HG03565 (cell line): ENCODE measurements at regions not wholly inside any gene's neighbourhood (a gene's known extent, or its start where the extent isn't known, plus 50 kb on each side); places are given as distances from the start of the nearest gene placed in this dataset.

Source experiments
- ATAC-seq: cut with Tn5 transposase; IDR thresholded peaks from one replicate; pipeline ENCODE4 v1.9.1; 2021; ENCODE audit warnings: mild to moderate bottlenecking, moderate library complexity; ENCODE audit not compliant: unreplicated experiment

DNA sequence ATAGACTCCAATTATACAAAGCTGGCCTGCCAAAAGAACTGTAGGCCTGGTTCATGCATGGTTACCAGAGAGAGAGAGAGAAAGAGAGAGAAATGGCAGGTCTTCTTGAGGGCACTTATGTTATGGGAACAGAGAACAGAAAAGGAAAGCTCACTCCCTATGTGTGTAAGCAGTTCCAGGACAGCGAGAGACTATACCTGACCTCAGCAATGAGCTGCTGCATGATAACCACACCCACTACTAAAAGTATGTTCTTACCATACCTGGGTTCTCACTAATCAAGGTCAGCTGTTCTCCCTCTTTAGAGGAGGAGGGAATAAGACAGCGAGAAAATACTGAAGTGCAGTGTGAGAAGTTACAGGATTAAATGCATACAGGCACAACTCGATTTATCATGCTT lies 583.3 kb downstream of the GBA3 start:
- no peak for ATAC-seq

GRCh38 chr4:23269566-23269965 lies 576.8 kb downstream of the GBA3 start:
- no peak for ATAC-seq

- no peak for ATAC-seq
Observed at GRCh38 chr4:23268072-23268771, 575.5 kb downstream of the GBA3 start.

GRCh38 chr4:23266401-23266800 lies 573.7 kb downstream of the GBA3 start:
- ATAC-seq: no peak

GRCh38 chr4:23260511-23260910 lies 567.8 kb downstream of the GBA3 start:
- no peak for ATAC-seq

DNA sequence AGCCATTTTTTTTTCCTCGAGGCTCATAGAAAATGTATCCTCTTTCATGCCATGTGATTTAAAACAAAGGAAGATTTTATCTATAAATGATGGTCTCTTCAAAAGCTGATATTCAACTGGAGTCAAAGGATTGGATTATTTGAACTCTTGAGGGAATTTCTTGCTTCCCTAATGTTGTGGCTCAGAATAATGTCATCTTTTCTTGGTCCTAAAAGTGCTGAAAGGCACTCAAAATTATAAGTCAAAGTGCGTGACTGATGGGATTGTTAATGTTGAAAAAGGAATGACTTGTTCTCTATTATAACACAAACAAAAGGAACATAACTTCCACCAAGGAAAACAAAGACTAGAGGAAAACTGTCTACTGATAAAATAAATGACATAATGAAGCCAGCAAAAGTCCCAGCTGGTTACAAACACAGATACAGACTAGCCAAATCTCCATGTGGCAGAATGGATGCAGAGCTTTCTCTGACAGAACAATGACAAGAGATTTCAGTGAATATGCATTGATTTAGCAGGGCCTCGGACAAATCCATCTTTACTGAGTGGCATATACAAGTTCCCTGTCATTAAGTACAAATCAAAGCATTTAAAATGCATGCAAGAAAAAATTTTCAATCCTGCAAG lies 552.6 kb downstream of the GBA3 start:
- no peak for ATAC-seq

DNA sequence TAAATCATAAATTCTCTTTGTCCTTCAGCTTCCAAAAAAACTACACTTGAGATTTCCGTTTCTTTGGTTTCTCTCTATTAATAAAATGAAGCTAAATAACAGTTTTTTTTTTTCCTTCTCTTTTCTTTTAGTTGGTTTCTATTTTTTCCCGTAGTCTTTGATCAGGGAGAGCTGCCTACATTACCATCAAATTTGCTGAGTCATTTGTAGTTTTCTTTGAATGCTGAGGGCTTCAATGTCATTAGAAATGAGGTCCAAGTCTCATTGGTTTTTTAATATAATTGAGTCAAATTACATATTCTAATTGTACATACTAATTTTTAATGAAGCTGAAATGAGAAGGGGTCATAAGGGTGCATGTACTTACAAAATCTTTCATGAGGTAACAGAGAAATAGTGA lies 550.2 kb downstream of the GBA3 start:
- ATAC-seq: no peak

DNA sequence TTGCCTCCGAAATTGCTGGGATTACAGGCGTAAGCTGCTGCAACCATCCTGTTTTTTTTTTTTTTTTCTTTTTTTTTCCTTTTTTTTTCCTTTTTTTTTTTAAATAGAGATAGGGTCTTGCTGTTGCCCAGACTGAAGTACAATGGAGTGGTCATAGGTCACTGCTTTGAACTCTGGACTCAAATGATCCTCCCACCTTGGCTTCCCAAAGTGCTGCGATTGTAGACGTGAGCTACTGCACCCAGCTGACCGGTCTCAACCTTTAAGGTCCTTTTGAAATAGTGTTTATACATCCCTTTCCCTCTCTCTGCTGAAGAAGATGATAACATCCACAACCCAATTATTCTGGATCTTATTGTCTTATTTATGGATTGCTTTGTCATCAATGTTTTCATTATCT lies 548.7 kb downstream of the GBA3 start:
- ATAC-seq: no peak

- ATAC-seq: no peak
Observed at GRCh38 chr4:23238848-23239247, 546.1 kb downstream of the GBA3 start.

DNA sequence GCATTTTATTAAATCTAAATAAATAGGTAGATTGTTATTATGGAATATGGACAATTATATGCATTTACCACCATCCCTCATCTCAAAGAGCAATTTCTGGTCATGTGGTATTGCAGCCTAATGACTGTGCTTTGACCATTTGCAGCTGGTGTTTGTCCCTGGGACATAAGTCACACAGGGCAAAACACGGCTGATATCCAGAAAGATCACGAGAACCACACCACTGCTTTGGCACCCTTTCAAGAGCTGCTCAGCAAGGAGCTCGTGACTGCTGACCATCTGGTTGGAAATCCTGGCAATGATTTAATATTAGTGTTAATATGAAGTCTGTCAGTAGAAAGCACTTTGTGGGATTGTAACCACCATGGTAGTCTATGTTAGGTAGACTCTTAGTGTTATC lies 545.0 kb downstream of the GBA3 start:
- no peak for ATAC-seq

DNA sequence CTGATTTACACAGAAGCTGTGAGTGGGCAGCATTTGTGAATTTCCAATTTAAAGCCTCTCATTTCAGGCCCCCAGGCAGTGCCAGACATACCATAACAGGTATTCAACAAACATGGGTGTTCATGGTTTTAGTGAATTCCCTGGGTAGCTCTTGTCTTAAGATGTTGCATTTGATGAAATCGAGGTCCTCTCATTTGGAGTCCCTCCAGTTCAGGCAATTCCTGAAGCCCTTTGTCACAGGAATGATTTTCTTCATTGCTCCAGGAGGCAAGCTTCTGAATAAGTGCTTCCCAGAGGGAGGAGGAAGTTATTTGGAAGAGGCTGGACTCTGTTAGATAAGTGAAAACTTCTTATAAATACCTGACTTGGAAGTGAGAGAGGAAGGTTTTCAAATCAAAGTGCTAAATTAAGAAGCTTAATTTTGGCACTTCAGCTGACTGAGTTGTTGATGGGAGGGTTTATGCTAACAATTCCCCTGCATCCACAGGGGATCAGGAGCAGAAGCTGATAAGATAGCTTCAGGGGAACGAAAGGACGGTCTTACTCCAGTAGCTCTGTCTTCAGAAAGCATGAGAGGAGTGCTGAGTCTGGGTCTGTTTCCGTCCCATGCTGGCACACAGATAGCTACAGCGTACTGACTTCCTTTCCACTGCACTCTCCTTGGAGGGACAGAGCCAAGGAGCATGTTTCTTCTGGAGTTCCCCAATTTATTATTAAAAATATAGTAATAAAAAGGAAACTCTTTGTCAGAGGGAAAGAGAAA lies 543.1 kb downstream of the GBA3 start:
- ATAC-seq: no peak

DNA sequence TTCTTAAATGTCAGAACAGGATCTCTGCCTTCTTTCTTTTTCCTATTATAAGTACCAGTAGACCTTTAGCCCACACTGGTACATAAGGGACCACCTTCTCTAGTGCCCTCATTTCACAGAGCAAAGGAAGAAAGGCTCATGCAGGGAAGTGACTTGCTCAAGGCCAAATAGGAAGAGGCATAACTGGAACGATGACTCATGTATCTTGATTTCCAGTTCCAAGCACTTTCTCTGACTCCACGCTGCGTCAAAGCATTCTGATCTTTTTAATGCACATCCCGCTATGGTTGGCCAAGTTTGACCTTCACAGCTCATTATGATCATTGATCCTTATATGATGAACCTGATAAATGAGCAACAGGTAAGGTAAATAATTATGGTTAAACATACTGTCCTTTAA lies 542.0 kb downstream of the GBA3 start:
- ATAC-seq: no peak

DNA sequence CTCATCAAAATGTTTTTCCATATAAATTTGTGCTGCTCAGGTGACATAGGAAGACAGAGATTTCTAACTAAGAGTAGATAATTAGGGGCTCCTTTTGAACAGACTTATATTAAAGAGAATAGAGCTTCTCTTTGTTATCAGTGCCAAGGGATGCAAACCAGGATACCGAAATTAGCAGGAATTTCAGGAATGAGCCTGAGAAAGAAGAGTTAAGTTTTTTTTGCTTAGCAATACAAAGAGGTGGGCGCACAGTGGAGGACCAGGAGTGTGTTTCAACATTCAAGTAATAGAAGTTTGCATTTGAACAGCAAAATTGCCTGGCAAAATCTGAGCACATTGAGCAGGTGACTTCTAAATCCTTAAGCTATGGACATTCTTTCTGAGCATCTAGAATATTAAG lies 541.3 kb downstream of the GBA3 start:
- no peak for ATAC-seq

GRCh38 chr4:23233596-23233995 lies 540.9 kb downstream of the GBA3 start:
- no peak for ATAC-seq

DNA sequence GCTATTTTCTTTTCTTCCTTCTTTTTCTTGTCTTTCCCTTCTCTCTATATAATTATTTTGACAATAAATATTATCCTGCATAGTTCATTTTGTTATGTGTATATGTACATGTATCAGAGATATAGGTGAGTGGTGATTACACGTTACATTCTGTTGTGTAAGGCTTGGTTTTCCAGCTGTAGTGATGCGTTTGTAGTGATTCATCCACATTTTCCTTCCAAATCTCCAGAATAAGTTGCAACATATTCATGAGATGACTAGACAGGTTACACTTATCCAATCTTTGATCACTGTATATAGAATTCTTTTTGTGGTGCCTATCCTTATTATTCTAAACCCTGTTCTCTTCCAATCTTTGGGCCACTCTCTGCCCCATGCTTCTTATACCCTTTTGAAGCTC lies 540.2 kb downstream of the GBA3 start:
- ATAC-seq: no peak

DNA sequence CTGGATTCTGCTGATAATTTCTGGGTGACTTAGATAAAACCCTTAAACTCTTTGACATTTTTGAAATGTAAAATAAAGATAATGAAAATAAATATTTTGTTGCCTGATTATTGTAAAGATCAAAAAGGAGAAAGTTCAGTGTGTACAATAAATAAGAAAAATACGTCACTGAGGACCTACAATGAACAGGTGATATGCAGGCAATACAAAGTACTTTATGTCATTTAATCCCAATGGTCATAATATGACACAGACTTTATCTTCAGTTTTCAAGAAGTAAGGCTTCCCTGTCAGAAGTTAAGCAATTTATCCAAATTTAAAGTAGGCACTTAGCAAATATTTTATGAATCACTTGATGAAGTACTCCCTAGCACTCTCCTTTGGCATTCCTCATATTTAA lies 532.8 kb downstream of the GBA3 start:
- ATAC-seq: no peak

DNA sequence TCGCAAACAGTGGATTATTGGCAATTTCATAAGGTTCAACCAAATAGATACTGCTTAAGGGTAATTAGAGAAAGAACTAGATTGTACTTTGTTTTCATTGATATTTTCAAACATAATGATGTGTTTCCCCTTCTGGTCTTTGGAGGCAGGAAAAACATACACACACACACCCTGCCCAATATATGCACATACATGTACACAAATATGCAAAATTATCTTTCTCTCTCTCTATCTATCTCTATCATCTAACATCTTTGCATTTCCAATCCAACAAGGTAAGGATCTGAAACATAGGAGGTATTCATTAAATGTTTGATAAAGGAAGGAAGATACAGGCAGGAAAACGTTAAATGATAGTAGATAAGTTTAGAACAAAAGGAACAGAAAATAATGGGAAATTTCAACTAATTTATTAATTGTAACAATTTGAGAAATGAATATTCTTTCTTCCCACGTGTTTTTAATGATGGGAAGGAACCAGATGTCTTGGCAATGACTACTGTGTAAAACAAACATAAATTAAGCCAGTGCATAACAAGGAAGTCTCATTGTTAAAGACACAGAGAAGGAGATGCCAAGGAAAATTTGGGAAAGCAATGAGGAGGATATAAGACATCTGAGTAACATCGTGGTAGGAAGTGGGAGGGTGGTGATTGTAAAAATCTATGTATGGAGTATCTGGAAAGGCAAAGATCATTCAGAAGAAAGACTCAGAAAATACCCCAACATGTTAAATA lies 532.1 kb downstream of the GBA3 start:
- ATAC-seq: no peak

- ATAC-seq: no peak
Observed at GRCh38 chr4:23220911-23221310, 528.2 kb downstream of the GBA3 start.

DNA sequence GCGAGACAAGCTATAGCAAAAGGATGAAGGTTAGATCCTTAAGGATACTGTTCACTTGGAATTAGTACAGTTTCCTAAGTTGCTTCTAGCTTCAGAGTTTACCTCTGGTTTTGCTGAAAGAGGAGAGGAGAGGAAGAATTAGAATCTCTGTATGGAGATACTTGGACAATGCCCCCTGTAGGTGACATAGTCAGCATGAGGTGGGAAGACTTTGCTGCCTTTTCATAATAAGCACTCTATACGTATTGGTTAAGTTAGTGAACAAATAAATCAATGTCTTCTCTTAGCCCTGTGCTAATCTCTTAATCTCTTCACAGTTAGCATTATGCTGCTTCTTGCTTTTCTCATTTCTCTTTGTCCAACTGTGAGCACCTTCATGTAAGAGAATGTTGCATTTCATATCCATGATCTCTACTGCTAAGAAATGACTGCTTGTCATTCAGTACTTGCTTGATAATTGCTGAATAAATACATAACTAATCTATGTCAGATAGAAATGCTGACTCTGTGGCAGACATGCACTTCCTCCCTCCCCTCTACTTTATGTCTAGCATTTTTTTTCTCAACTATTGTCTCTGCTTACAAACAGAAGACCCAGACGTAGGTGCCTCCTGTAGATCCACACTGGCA lies 527.2 kb downstream of the GBA3 start:
- no peak for ATAC-seq

DNA sequence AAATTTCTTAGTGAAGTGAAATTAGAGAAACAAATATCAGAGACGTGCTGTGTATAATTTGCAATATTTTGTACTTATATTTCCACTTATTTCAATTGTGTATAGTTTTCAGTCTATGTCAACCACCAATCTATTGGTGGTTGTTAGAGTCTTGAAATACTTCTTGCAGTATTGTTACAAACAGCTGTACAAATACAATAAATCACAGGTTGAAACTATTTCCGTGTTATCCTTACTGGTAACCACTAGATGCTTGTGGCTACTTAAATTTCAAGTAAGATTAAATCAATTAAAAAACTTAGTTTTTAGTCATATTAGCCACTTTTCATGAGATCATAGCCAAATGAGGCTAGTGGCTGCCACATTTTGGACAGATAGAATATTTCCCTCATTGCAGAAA lies 520.5 kb downstream of the GBA3 start:
- ATAC-seq: no peak

DNA sequence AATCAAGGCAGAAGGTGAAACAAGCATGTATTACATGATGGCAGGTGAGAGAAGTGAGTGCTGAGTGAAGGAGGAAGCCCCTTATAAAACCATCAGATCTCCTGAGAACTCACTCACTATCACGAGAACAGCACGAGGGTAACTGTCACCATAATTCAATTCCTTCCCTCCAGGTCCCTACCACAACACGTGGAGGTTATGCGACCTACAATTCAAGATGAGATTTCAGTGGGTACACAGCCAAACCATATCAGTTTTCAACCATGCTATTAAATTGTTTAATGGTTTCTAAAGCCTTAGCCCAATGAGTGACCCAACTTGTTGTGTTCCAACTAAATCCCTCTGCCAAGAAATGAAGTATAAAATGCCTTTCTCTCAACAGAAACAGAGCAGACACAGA lies 519.8 kb downstream of the GBA3 start:
- ATAC-seq: no peak
